ENCODE measurements at regions not wholly inside any gene's neighbourhood (a gene's known extent, or its start where the extent isn't known, plus 50 kb on each side); places are given as distances from the start of the nearest gene placed in this dataset.

DNA sequence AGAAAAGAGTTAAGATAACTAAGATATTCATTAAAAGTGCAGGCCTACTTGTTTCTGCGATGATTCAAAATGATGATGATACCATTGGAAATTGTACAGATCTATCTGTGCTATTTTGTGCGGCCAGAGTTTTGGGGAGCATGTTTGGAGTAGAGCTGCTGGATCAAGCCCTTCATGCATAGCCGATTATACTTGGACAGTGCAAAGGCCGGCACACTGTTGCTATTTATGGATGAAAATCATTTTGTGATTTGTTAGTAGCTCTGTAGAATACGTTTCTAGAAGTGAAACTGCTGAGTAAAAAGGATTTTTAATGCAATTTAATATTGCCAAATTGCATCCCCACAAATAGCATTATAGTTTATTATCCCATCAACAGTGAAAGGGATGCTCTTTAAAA is 82.1 kb upstream of the NMUR2 start:
- TF ChIP-seq, protein P1, sequence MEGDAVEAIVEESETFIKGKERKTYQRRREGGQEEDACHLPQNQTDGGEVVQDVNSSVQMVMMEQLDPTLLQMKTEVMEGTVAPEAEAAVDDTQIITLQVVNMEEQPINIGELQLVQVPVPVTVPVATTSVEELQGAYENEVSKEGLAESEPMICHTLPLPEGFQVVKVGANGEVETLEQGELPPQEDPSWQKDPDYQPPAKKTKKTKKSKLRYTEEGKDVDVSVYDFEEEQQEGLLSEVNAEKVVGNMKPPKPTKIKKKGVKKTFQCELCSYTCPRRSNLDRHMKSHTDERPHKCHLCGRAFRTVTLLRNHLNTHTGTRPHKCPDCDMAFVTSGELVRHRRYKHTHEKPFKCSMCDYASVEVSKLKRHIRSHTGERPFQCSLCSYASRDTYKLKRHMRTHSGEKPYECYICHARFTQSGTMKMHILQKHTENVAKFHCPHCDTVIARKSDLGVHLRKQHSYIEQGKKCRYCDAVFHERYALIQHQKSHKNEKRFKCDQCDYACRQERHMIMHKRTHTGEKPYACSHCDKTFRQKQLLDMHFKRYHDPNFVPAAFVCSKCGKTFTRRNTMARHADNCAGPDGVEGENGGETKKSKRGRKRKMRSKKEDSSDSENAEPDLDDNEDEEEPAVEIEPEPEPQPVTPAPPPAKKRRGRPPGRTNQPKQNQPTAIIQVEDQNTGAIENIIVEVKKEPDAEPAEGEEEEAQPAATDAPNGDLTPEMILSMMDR (conservative IDR thresholded peaks at IDR 0.05; ENCODE audit: low read depth, low read length): no peak
- TF ChIP-seq EZH2 (IDR thresholded peaks at IDR 0.05; ENCODE audit: low read length, unreplicated experiment) (no peak), EZH2phosphoT487 (IDR thresholded peaks at IDR 0.05; ENCODE audit: borderline replicate concordance, low read length) (no peak)
